CD4-positive, alpha-beta T cell (primary cell): ENCODE measurements at regions not wholly inside any gene's neighbourhood (a gene's known extent, or its start where the extent isn't known, plus 50 kb on each side); places are given as distances from the start of the nearest gene placed in this dataset.

Experiments
- ATAC-seq: fragments of 200-7000 bp; cut with Tn5 transposase; one replicate; pipeline ENCODE4 v1.10.0; 2022; ENCODE audit warnings: mild to moderate bottlenecking; ENCODE audit not compliant: poor library complexity
- CTCF ChIA-PET: fragments of 350-600 bp; sonication (Branson Sonifier 250); formaldehyde crosslinking; loops from one replicate; lab custom pipeline; 2021; ENCODE audit warnings: antibody characterized with exemption, inconsistent platforms; lab: Charles Lee
- POLR2A ChIA-PET: fragments of 350-600 bp; sonication (Branson Sonifier 250); formaldehyde crosslinking; loops from one replicate; lab custom pipeline; 2021; ENCODE audit warnings: antibody characterized with exemption, inconsistent platforms; lab: Charles Lee
- DNase-seq, 14 experiments: peaks; one replicate each; pipeline ENCODE4 v3.0.0-alpha.2; 2013 to 2020; ENCODE audit warnings: mixed read lengths in 2 of 14
- H3K27ac ChIP-seq, 2 donors: one replicate each; pipeline versions ENCODE4 v1.5.1 to v1.7.0; 2013; ENCODE audit warnings: low read length in 2 of 2, low read depth in 1 of 2, mild to moderate bottlenecking in 1 of 2
- H3K27me3 ChIP-seq, 2 experiments: 1 replicate in 1 of 2; 2 replicates in 1 of 2; pipeline versions ENCODE4 v1.6.1 to v1.7.0; 2013; ENCODE audit warnings: low read length in 2 of 2, control low read depth in 1 of 2, mild to moderate bottlenecking in 1 of 2, moderate library complexity in 1 of 2; ENCODE audit not compliant: insufficient read depth in 2 of 2, control insufficient read depth in 1 of 2
- H3K36me3 ChIP-seq: one replicate; pipeline ENCODE4 v1.6.1; 2013; ENCODE audit warnings: low read length, control low read depth; ENCODE audit not compliant: insufficient read depth
- H3K4me1 ChIP-seq: one replicate; pipeline ENCODE4 v1.6.1; 2013; ENCODE audit warnings: low read length, control low read depth; ENCODE audit not compliant: insufficient read depth
- H3K4me3 ChIP-seq: one replicate; pipeline ENCODE4 v1.5.1; 2013; ENCODE audit warnings: mild to moderate bottlenecking, low read length, moderate library complexity
- H3K9me3 ChIP-seq, 2 experiments: 1 replicate in 1 of 2; 2 replicates in 1 of 2; pipeline versions ENCODE4 v1.6.1 to v1.7.0; 2013; ENCODE audit warnings: low read length in 2 of 2, mild to moderate bottlenecking in 2 of 2, control low read depth in 1 of 2, moderate library complexity in 1 of 2; ENCODE audit not compliant: control insufficient read depth in 1 of 2, insufficient read depth in 1 of 2
- H3K27ac Mint-ChIP-seq: one replicate; pipeline ENCODE4 v1.8.0; 2020; ENCODE audit warnings: mixed read lengths
- H3K27me3 Mint-ChIP-seq: one replicate; pipeline ENCODE4 v1.8.0; 2021; ENCODE audit warnings: mixed read lengths
- H3K36me3 Mint-ChIP-seq: one replicate; pipeline ENCODE4 v1.8.0; 2021; ENCODE audit warnings: low read depth, mixed read lengths
- H3K4me1 Mint-ChIP-seq: one replicate; pipeline ENCODE4 v1.8.0; 2021; ENCODE audit warnings: low read depth, mixed read lengths
- H3K4me3 Mint-ChIP-seq: one replicate; pipeline ENCODE4 v1.8.0; 2020; ENCODE audit warnings: mild to moderate bottlenecking, mixed read lengths
- H3K9me3 Mint-ChIP-seq: one replicate; pipeline ENCODE4 v1.8.0; 2020; ENCODE audit warnings: mixed read lengths
- CTCF ChIP-seq: fragments of 200-600 bp; IDR thresholded peaks from one replicate; pipeline ENCODE4 v1.8.0; 2022; ENCODE audit warnings: antibody characterized with exemption, mild to moderate bottlenecking
- intact Hi-C, 2 experiments: fragments of 100-400 bp; cut with DNase I in 1 of 2; cut with micrococcal nuclease in 1 of 2; formaldehyde crosslinking; loops; one replicate each; pipeline versions ENCODE4 v1.15.1 to v1.9.0; 2023 to 2025; cut with DNase I, micrococcal nuclease

GRCh38 chr15:70523616-70524015 is 239.7 kb downstream of the UACA start:
- TF ChIP-seq CTCF, result no peak
- ATAC-seq (no peak), DNase-seq (no peak)
- Histone ChIP-seq H3K4me3 (no peak overlapping the region), H3K4me1 (peaks cover 28% of the 10 kb centered on the region), H3K36me3 (no peaks in the 10 kb centered on the region), H3K27ac (no peak overlapping the region), H3K27me3 (no peaks in the 10 kb centered on the region), H3K9me3 (no peaks in the 10 kb centered on the region)
- Mint-ChIP-seq H3K9me3 (no peaks in the 10 kb centered on the region), H3K4me3 (no peak overlapping the region), H3K27me3 (no peaks in the 10 kb centered on the region), H3K4me1 (peaks cover 49% of the 10 kb centered on the region), H3K27ac (no peak overlapping the region), H3K36me3 (no peaks in the 10 kb centered on the region)
- CTCF ChIA-PET, result no interaction called here
- intact Hi-C loops, result loop anchor here in 1 of 2 experiments (5.0 kb wide), 1 partner anchor 34 kb away; no protein-coding TSS in a partner anchor
- POLR2A ChIA-PET, result interaction anchor here (2.7 kb wide), 1 partner anchor 11 kb away, joined by 8 read pairs; no protein-coding TSS in a partner anchor

- no peak for ATAC-seq
- no peak overlapping the region for H3K27ac ChIP-seq
- TF ChIP-seq CTCF, result no peak
- H3K36me3 ChIP-seq, result no peaks in the 10 kb centered on the region
- H3K4me3 ChIP-seq, result no peak overlapping the region
- no peak overlapping the region for H3K4me3 Mint-ChIP-seq
- no peak overlapping the region for H3K27ac Mint-ChIP-seq
- H3K4me1 ChIP-seq, result peaks cover 24% of the 10 kb centered on the region
- H3K27me3 ChIP-seq, result no peaks in the 10 kb centered on the region
- ChIA-PET CTCF (no interaction called here), POLR2A (interaction anchor here (2.7 kb wide), 1 partner anchor 12 kb away, joined by 8 read pairs; no protein-coding TSS in a partner anchor)
- peaks cover 45% of the 10 kb centered on the region for H3K4me1 Mint-ChIP-seq
- no peaks in the 10 kb centered on the region for H3K36me3 Mint-ChIP-seq
- no peak for DNase-seq
- H3K27me3 Mint-ChIP-seq, result no peaks in the 10 kb centered on the region
- H3K9me3 Mint-ChIP-seq, result no peaks in the 10 kb centered on the region
- intact Hi-C loops, result loop anchor here in 1 of 2 experiments (5.0 kb wide), 1 partner anchor 34 kb away; no protein-coding TSS in a partner anchor
- no peaks in the 10 kb centered on the region for H3K9me3 ChIP-seq
Observed at GRCh38 chr15:70523192-70523591, 240.2 kb downstream of the UACA start.

- H3K27me3 ChIP-seq, result no peaks in the 10 kb centered on the region
- DNase-seq, result no peak
- no peak overlapping the region for H3K27ac Mint-ChIP-seq
- no peaks in the 10 kb centered on the region for H3K36me3 ChIP-seq
- H3K36me3 Mint-ChIP-seq, result no peaks in the 10 kb centered on the region
- no peak overlapping the region for H3K4me3 ChIP-seq
- peaks cover 38% of the 10 kb centered on the region for H3K4me1 Mint-ChIP-seq
- POLR2A ChIA-PET, result interaction anchor here (2.7 kb wide), 1 partner anchor 13 kb away, joined by 8 read pairs; no protein-coding TSS in a partner anchor
- H3K9me3 ChIP-seq, result no peaks in the 10 kb centered on the region
- no peaks in the 10 kb centered on the region for H3K27me3 Mint-ChIP-seq
- H3K4me1 ChIP-seq, result peaks cover 16% of the 10 kb centered on the region
- no peak overlapping the region for H3K4me3 Mint-ChIP-seq
- no peak overlapping the region for H3K27ac ChIP-seq
- TF ChIP-seq CTCF, result no peak
- CTCF ChIA-PET, result no interaction called here
- intact Hi-C loops, result loop anchor here in 1 of 2 experiments (5.0 kb wide), 1 partner anchor 35 kb away; no protein-coding TSS in a partner anchor
- no peaks in the 10 kb centered on the region for H3K9me3 Mint-ChIP-seq
- no peak for ATAC-seq
Observed at GRCh38 chr15:70522323-70522966, 240.9 kb downstream of the UACA start.
